ENCODE measurements at regions not wholly inside any gene's neighbourhood (a gene's known extent, or its start where the extent isn't known, plus 50 kb on each side); places are given as distances from the start of the nearest gene placed in this dataset.

- no peak for DNase-seq (ENCODE audit: low read depth)
These were observed 337.4 kb downstream of the LPIN1 start for GRCh38 chr2:12083713-12084419.

GRCh38 chr2:12087175-12087574, 340.7 kb downstream of the LPIN1 start:
- no peak for DNase-seq (ENCODE audit: low read depth)

- no peak for DNase-seq (ENCODE audit: low read depth)
These were observed 341.4 kb downstream of the LPIN1 start for GRCh38 chr2:12087671-12088380.

- no peak for DNase-seq (ENCODE audit: low read depth)
These were observed 342.6 kb downstream of the LPIN1 start for GRCh38 chr2:12089001-12089400.

- DNase-seq (ENCODE audit: low read depth) = no peak
These were observed 343.1 kb downstream of the LPIN1 start for GRCh38 chr2:12089496-12089895.

GRCh38 chr2:12090072-12090471, 343.6 kb downstream of the LPIN1 start:
- no peak for DNase-seq (ENCODE audit: low read depth)

GRCh38 chr2:12090590-12090989, 344.2 kb downstream of the LPIN1 start:
- DNase-seq (ENCODE audit: low read depth) = no peak

GRCh38 chr2:12091201-12091806, 344.9 kb downstream of the LPIN1 start:
- DNase-seq (ENCODE audit: low read depth) = no peak

GRCh38 chr2:12094134-12094533, 347.7 kb downstream of the LPIN1 start:
- DNase-seq (ENCODE audit: low read depth) = no peak

GRCh38 chr2:12096051-12096787, 349.8 kb downstream of the LPIN1 start:
- DNase-seq (ENCODE audit: low read depth) = no peak

- DNase-seq (ENCODE audit: low read depth) = no peak
These were observed 350.5 kb downstream of the LPIN1 start for GRCh38 chr2:12096788-12097449.

- DNase-seq (ENCODE audit: low read depth) = no peak
These were observed 351.4 kb downstream of the LPIN1 start for GRCh38 chr2:12097859-12098258.

- no peak for DNase-seq (ENCODE audit: low read depth)
These were observed 352.9 kb downstream of the LPIN1 start for GRCh38 chr2:12099374-12099773.

- no peak for DNase-seq (ENCODE audit: low read depth)
These were observed 356.2 kb downstream of the LPIN1 start for GRCh38 chr2:12102679-12103078.

- DNase-seq (ENCODE audit: low read depth) = no peak
These were observed 358.7 kb downstream of the LPIN1 start for GRCh38 chr2:12105180-12105579.

- DNase-seq (ENCODE audit: low read depth) = peak; percentile 43
These were observed 360.1 kb downstream of the LPIN1 start for GRCh38 chr2:12106440-12107080.

- no peak for DNase-seq (ENCODE audit: low read depth)
These were observed 360.9 kb downstream of the LPIN1 start for GRCh38 chr2:12107321-12107720.

GRCh38 chr2:12107939-12108338, 361.5 kb downstream of the LPIN1 start:
- no peak for DNase-seq (ENCODE audit: low read depth)

GRCh38 chr2:12109363-12110017, 363.1 kb downstream of the LPIN1 start:
- DNase-seq (ENCODE audit: low read depth) = no peak

GRCh38 chr2:12110074-12110473, 363.6 kb downstream of the LPIN1 start:
- no peak for DNase-seq (ENCODE audit: low read depth)

GRCh38 chr2:12110481-12110880, 364.0 kb downstream of the LPIN1 start:
- DNase-seq (ENCODE audit: low read depth) = no peak

Data from forelimb muscle (tissue), 1 donor.